ENCODE measurements at regions not wholly inside any gene's neighbourhood (a gene's known extent, or its start where the extent isn't known, plus 50 kb on each side); places are given as distances from the start of the nearest gene placed in this dataset.

- ChIA-PET POLR2A (no interaction called here), CTCF (ENCODE audit: low intra/inter-chr PET ratio) (no interaction called here)
- TF ChIP-seq CHD2 (IDR thresholded peaks at IDR 0.05; ENCODE audit: low read depth, low read length) = no peak
- TF ChIP-seq FOXO4 (CRISPR knock-in tag; IDR thresholded peaks at IDR 0.05) = no peak
- TF ChIP-seq ARHGAP35 (IDR thresholded peaks at IDR 0.05; ENCODE audit: partially characterized antibody) = no peak
- TF ChIP-seq ZNF124 (CRISPR knock-in tag; IDR thresholded peaks at IDR 0.05) = no peak
- H3K79me2 ChIP-seq (ENCODE audit: control insufficient read depth, insufficient read depth, low read length) = no peaks in the 10 kb centered on the region
- in situ Hi-C loops (cut with MboI) = no loop called here
- intact Hi-C loops (cut with micrococcal nuclease) = no loop called here
- BruUV-seq (replicated peaks) = no TSS peak
- no peak overlapping the region for H3K27ac ChIP-seq (ENCODE audit: extremely low read depth, low read depth, low read length)
- no peak overlapping the region for H2AFZ ChIP-seq (ENCODE audit: low read depth, low read length)
- FAIRE-seq (no peak), DNase-seq (ENCODE audit: extremely low read depth in 1 of 4, low spot score in 3 of 4) (no peak), ATAC-seq (no peak)
- no peaks in the 10 kb centered on the region for H3K9me3 ChIP-seq (replicated peaks; ENCODE audit: control insufficient read depth, insufficient read depth, low read depth, low read length)
- H4K20me1 ChIP-seq (replicated peaks; ENCODE audit: control insufficient read depth, insufficient read depth, low read length) = no peaks in the 10 kb centered on the region
- no peaks in the 10 kb centered on the region for H3K4me1 ChIP-seq (replicated peaks in 1 of 2; ENCODE audit: control insufficient read depth in 2 of 2, insufficient read depth in 2 of 2, low read length in 2 of 2)
- no peaks in the 10 kb centered on the region for H3K9me1 ChIP-seq (ENCODE audit: control insufficient read depth, insufficient read depth, low read length)
- no peak overlapping the region for H3K4me2 ChIP-seq (ENCODE audit: insufficient read depth, low read length)
- no peaks in the 10 kb centered on the region for H3K36me3 ChIP-seq (ENCODE audit: control insufficient read depth, insufficient read depth, low read length)
- WGBS (ENCODE audit: insufficient coverage, low coverage, missing lambda C conversion rate) = 0% methylated on average over 4 of the region's 5 CpGs
- H3K27me3 ChIP-seq (ENCODE audit: control insufficient read depth in 2 of 2, insufficient read depth in 2 of 2, low read length in 2 of 2) = no peaks in the 10 kb centered on the region
- H3K9ac ChIP-seq (ENCODE audit: insufficient read depth in 1 of 2, low read depth in 2 of 2, low read length in 2 of 2) = no peak overlapping the region
- no peak overlapping the region for H3K4me3 ChIP-seq
Observed at GRCh38 chr9:16043756-16044578, 491.1 kb downstream of the CCDC171 start.

- Histone ChIP-seq H3K36me3 (ENCODE audit: control insufficient read depth, insufficient read depth, low read length) (no peaks in the 10 kb centered on the region), H3K4me2 (ENCODE audit: insufficient read depth, low read length) (no peak overlapping the region), H3K4me1 (replicated peaks in 1 of 2; ENCODE audit: control insufficient read depth in 2 of 2, insufficient read depth in 2 of 2, low read length in 2 of 2) (no peaks in the 10 kb centered on the region), H3K4me3 (no peak overlapping the region), H3K9me1 (ENCODE audit: control insufficient read depth, insufficient read depth, low read length) (no peaks in the 10 kb centered on the region), H3K9ac (ENCODE audit: insufficient read depth in 1 of 2, low read depth in 2 of 2, low read length in 2 of 2) (no peak overlapping the region), H3K9me3 (replicated peaks; ENCODE audit: control insufficient read depth, insufficient read depth, low read depth, low read length) (no peaks in the 10 kb centered on the region), H3K79me2 (ENCODE audit: control insufficient read depth, insufficient read depth, low read length) (no peaks in the 10 kb centered on the region), H3K27me3 (ENCODE audit: control insufficient read depth in 2 of 2, insufficient read depth in 2 of 2, low read length in 2 of 2) (no peaks in the 10 kb centered on the region), H4K20me1 (replicated peaks; ENCODE audit: control insufficient read depth, insufficient read depth, low read length) (no peaks in the 10 kb centered on the region), H3K27ac (ENCODE audit: extremely low read depth, low read depth, low read length) (no peak overlapping the region), H2AFZ (ENCODE audit: low read depth, low read length) (no peak overlapping the region)
- FAIRE-seq (no peak), DNase-seq (ENCODE audit: extremely low read depth in 1 of 4, low spot score in 3 of 4) (no peak), ATAC-seq (no peak)
- in situ Hi-C loops (cut with MboI) = no loop called here
- ChIA-PET CTCF (ENCODE audit: low intra/inter-chr PET ratio) (no interaction called here), POLR2A (no interaction called here)
- intact Hi-C loops (cut with micrococcal nuclease) = no loop called here
- BruUV-seq (replicated peaks) = no TSS peak
- TF ChIP-seq ETV6 (IDR thresholded peaks at IDR 0.05; ENCODE audit: borderline replicate concordance in 1 of 2, low read depth in 2 of 2, low read length in 1 of 2) = no peak
- TF ChIP-seq ETV6 (CRISPR knock-in tag; IDR thresholded peaks at IDR 0.05; ENCODE audit: borderline replicate concordance) = no peak
- TF ChIP-seq ZBTB5 (IDR thresholded peaks at IDR 0.05) = no peak
- TF ChIP-seq HBP1 (CRISPR knock-in tag; IDR thresholded peaks at IDR 0.05) = no peak
- TF ChIP-seq ETS2 (tag; IDR thresholded peaks at IDR 0.05; ENCODE audit: borderline replicate concordance, poor library complexity, severe bottlenecking) = no peak
- no peak for TF ChIP-seq PHF20 (IDR thresholded peaks at IDR 0.05; ENCODE audit: partially characterized antibody)
- no peak for TF ChIP-seq ZNF23 (CRISPR knock-in tag; IDR thresholded peaks at IDR 0.05)
- no peak for TF ChIP-seq PHF21A (IDR thresholded peaks at IDR 0.05; ENCODE audit: borderline replicate concordance, low read depth)
- WGBS (ENCODE audit: insufficient coverage, low coverage, missing lambda C conversion rate) = 0% methylated on average over 1 of the region's 2 CpGs
Observed at GRCh38 chr9:16044579-16044881, 491.7 kb downstream of the CCDC171 start.

Measured in K562 (cell line).